ENCODE measurements at regions not wholly inside any gene's neighbourhood (a gene's known extent, or its start where the extent isn't known, plus 50 kb on each side); places are given as distances from the start of the nearest gene placed in this dataset.

DNA sequence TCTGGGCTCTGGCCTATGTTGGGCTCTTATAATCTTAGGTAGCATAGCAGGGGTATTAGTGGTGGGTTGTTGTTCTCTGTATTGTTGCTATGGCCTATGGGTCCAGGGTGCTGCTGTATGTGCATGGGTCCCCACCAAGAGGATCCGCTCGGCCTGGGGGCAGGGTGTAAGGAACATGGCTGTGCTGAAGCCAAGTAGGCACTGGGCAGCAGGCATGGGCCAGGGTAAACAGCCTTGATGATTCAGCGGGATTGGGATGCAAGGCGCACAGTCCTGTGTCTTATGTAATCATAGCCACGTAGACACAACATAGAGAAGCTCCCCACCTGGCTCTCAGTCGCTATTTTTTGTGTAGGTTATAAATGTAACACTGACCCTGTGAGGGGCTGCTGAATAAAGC lies 306.9 kb downstream of the ZPLD1 start:
- TF ChIP-seq GABPA (IDR thresholded peaks at IDR 0.05; ENCODE audit: low read depth) (no peak), SPI1 (IDR thresholded peaks at IDR 0.05; ENCODE audit: borderline replicate concordance, low read depth) (no peak), POLR2AphosphoS5 (IDR thresholded peaks at IDR 0.05; ENCODE audit: low read depth) (no peak)
- TF ChIP-seq, protein P1, sequence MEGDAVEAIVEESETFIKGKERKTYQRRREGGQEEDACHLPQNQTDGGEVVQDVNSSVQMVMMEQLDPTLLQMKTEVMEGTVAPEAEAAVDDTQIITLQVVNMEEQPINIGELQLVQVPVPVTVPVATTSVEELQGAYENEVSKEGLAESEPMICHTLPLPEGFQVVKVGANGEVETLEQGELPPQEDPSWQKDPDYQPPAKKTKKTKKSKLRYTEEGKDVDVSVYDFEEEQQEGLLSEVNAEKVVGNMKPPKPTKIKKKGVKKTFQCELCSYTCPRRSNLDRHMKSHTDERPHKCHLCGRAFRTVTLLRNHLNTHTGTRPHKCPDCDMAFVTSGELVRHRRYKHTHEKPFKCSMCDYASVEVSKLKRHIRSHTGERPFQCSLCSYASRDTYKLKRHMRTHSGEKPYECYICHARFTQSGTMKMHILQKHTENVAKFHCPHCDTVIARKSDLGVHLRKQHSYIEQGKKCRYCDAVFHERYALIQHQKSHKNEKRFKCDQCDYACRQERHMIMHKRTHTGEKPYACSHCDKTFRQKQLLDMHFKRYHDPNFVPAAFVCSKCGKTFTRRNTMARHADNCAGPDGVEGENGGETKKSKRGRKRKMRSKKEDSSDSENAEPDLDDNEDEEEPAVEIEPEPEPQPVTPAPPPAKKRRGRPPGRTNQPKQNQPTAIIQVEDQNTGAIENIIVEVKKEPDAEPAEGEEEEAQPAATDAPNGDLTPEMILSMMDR (IDR thresholded peaks at IDR 0.05; ENCODE audit: insufficient read depth, low read length), result no peak
- TF ChIP-seq, protein P2, sequence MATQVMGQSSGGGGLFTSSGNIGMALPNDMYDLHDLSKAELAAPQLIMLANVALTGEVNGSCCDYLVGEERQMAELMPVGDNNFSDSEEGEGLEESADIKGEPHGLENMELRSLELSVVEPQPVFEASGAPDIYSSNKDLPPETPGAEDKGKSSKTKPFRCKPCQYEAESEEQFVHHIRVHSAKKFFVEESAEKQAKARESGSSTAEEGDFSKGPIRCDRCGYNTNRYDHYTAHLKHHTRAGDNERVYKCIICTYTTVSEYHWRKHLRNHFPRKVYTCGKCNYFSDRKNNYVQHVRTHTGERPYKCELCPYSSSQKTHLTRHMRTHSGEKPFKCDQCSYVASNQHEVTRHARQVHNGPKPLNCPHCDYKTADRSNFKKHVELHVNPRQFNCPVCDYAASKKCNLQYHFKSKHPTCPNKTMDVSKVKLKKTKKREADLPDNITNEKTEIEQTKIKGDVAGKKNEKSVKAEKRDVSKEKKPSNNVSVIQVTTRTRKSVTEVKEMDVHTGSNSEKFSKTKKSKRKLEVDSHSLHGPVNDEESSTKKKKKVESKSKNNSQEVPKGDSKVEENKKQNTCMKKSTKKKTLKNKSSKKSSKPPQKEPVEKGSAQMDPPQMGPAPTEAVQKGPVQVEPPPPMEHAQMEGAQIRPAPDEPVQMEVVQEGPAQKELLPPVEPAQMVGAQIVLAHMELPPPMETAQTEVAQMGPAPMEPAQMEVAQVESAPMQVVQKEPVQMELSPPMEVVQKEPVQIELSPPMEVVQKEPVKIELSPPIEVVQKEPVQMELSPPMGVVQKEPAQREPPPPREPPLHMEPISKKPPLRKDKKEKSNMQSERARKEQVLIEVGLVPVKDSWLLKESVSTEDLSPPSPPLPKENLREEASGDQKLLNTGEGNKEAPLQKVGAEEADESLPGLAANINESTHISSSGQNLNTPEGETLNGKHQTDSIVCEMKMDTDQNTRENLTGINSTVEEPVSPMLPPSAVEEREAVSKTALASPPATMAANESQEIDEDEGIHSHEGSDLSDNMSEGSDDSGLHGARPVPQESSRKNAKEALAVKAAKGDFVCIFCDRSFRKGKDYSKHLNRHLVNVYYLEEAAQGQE (IDR thresholded peaks at IDR 0.05; ENCODE audit: insufficient replicate concordance, low read depth), result no peak

All from HL-60 (cell line).